ENCODE measurements at regions not wholly inside any gene's neighbourhood (a gene's known extent, or its start where the extent isn't known, plus 50 kb on each side); places are given as distances from the start of the nearest gene placed in this dataset.

- TF ChIP-seq TAF7 (optimal IDR thresholded peaks at IDR 0.05; ENCODE audit: borderline replicate concordance, low read depth, low read length) (no peak), ATF2 (IDR thresholded peaks at IDR 0.05; ENCODE audit: low read length) (no peak), CEBPB (IDR thresholded peaks at IDR 0.05; ENCODE audit: low read depth, low read length) (no peak), SP2 (IDR thresholded peaks at IDR 0.05; ENCODE audit: low read length) (no peak)
These were observed 56.7 kb downstream of the CYRIA start (continued) for GRCh38 chr2:16608661-16609643.

Measured in H1 (cell line).